CD4-positive, alpha-beta T cell (primary cell): ENCODE measurements at regions not wholly inside any gene's neighbourhood (a gene's known extent, or its start where the extent isn't known, plus 50 kb on each side); places are given as distances from the start of the nearest gene placed in this dataset.

Experiments used
- ATAC-seq: fragments of 200-7000 bp; cut with Tn5 transposase; one replicate; pipeline ENCODE4 v1.10.0; 2022; ENCODE audit warnings: mild to moderate bottlenecking; ENCODE audit not compliant: poor library complexity
- CTCF ChIA-PET: fragments of 350-600 bp; sonication (Branson Sonifier 250); formaldehyde crosslinking; loops from one replicate; lab custom pipeline; 2021; ENCODE audit warnings: antibody characterized with exemption, inconsistent platforms; lab: Charles Lee
- POLR2A ChIA-PET: fragments of 350-600 bp; sonication (Branson Sonifier 250); formaldehyde crosslinking; loops from one replicate; lab custom pipeline; 2021; ENCODE audit warnings: antibody characterized with exemption, inconsistent platforms; lab: Charles Lee
- DNase-seq, 14 experiments: peaks; one replicate each; pipeline ENCODE4 v3.0.0-alpha.2; 2013 to 2020; ENCODE audit warnings: mixed read lengths in 2 of 14
- H3K27ac ChIP-seq, 2 donors: one replicate each; pipeline versions ENCODE4 v1.5.1 to v1.7.0; 2013; ENCODE audit warnings: low read length in 2 of 2, low read depth in 1 of 2, mild to moderate bottlenecking in 1 of 2
- H3K27me3 ChIP-seq, 2 experiments: 1 replicate in 1 of 2; 2 replicates in 1 of 2; pipeline versions ENCODE4 v1.6.1 to v1.7.0; 2013; ENCODE audit warnings: low read length in 2 of 2, control low read depth in 1 of 2, mild to moderate bottlenecking in 1 of 2, moderate library complexity in 1 of 2; ENCODE audit not compliant: insufficient read depth in 2 of 2, control insufficient read depth in 1 of 2
- H3K36me3 ChIP-seq: one replicate; pipeline ENCODE4 v1.6.1; 2013; ENCODE audit warnings: low read length, control low read depth; ENCODE audit not compliant: insufficient read depth
- H3K4me1 ChIP-seq: one replicate; pipeline ENCODE4 v1.6.1; 2013; ENCODE audit warnings: low read length, control low read depth; ENCODE audit not compliant: insufficient read depth
- H3K4me3 ChIP-seq: one replicate; pipeline ENCODE4 v1.5.1; 2013; ENCODE audit warnings: mild to moderate bottlenecking, low read length, moderate library complexity
- H3K9me3 ChIP-seq, 2 experiments: 1 replicate in 1 of 2; 2 replicates in 1 of 2; pipeline versions ENCODE4 v1.6.1 to v1.7.0; 2013; ENCODE audit warnings: low read length in 2 of 2, mild to moderate bottlenecking in 2 of 2, control low read depth in 1 of 2, moderate library complexity in 1 of 2; ENCODE audit not compliant: control insufficient read depth in 1 of 2, insufficient read depth in 1 of 2
- H3K27ac Mint-ChIP-seq: one replicate; pipeline ENCODE4 v1.8.0; 2020; ENCODE audit warnings: mixed read lengths
- H3K27me3 Mint-ChIP-seq: one replicate; pipeline ENCODE4 v1.8.0; 2021; ENCODE audit warnings: mixed read lengths
- H3K36me3 Mint-ChIP-seq: one replicate; pipeline ENCODE4 v1.8.0; 2021; ENCODE audit warnings: low read depth, mixed read lengths
- H3K4me1 Mint-ChIP-seq: one replicate; pipeline ENCODE4 v1.8.0; 2021; ENCODE audit warnings: low read depth, mixed read lengths
- H3K4me3 Mint-ChIP-seq: one replicate; pipeline ENCODE4 v1.8.0; 2020; ENCODE audit warnings: mild to moderate bottlenecking, mixed read lengths
- H3K9me3 Mint-ChIP-seq: one replicate; pipeline ENCODE4 v1.8.0; 2020; ENCODE audit warnings: mixed read lengths
- intact Hi-C, 2 experiments: fragments of 100-400 bp; cut with DNase I in 1 of 2; cut with micrococcal nuclease in 1 of 2; formaldehyde crosslinking; loops; one replicate each; pipeline versions ENCODE4 v1.15.1 to v1.9.0; 2023 to 2025; cut with DNase I, micrococcal nuclease
- TF ChIP-seq, protein P1 (sequence below): fragments of 200-600 bp; IDR thresholded peaks from one replicate; pipeline ENCODE4 v1.8.0; 2022; ENCODE audit warnings: antibody characterized with exemption, mild to moderate bottlenecking

- Mint-ChIP-seq H3K36me3 (no peaks in the 10 kb centered on the region), H3K9me3 (no peaks in the 10 kb centered on the region), H3K4me3 (no peak overlapping the region), H3K27me3 (peaks cover 27% of the 10 kb centered on the region), H3K27ac (no peak overlapping the region), H3K4me1 (no peaks in the 10 kb centered on the region)
- H3K36me3 ChIP-seq = no peaks in the 10 kb centered on the region
- TF ChIP-seq, protein P1, sequence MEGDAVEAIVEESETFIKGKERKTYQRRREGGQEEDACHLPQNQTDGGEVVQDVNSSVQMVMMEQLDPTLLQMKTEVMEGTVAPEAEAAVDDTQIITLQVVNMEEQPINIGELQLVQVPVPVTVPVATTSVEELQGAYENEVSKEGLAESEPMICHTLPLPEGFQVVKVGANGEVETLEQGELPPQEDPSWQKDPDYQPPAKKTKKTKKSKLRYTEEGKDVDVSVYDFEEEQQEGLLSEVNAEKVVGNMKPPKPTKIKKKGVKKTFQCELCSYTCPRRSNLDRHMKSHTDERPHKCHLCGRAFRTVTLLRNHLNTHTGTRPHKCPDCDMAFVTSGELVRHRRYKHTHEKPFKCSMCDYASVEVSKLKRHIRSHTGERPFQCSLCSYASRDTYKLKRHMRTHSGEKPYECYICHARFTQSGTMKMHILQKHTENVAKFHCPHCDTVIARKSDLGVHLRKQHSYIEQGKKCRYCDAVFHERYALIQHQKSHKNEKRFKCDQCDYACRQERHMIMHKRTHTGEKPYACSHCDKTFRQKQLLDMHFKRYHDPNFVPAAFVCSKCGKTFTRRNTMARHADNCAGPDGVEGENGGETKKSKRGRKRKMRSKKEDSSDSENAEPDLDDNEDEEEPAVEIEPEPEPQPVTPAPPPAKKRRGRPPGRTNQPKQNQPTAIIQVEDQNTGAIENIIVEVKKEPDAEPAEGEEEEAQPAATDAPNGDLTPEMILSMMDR = no peak
- CTCF ChIA-PET = interaction anchor here (1.1 kb wide), 1 partner anchor 9 kb away, joined by 3 read pairs; no protein-coding TSS in a partner anchor
- no peak overlapping the region for H3K27ac ChIP-seq
- H3K27me3 ChIP-seq = no peaks in the 10 kb centered on the region
- intact Hi-C loops = no loop called here
- ATAC-seq (no peak), DNase-seq (no peak)
- no peak overlapping the region for H3K4me3 ChIP-seq
- POLR2A ChIA-PET = no interaction called here
- H3K4me1 ChIP-seq = no peaks in the 10 kb centered on the region
- no peaks in the 10 kb centered on the region for H3K9me3 ChIP-seq
These were observed 52.1 kb upstream of the AKT3 start for GRCh38 chr1:243902100-243902499.
